Liver (tissue), 8 donors: ENCODE measurements at regions not wholly inside any gene's neighbourhood (a gene's known extent, or its start where the extent isn't known, plus 50 kb on each side); places are given as distances from the start of the nearest gene placed in this dataset.

ENCODE experiments used
- DNase-seq: peaks from one replicate; pipeline ENCODE4 v3.0.0-alpha.2; 2017; ENCODE audit warnings: low spot score
- H3K27ac ChIP-seq, 2 donors: one replicate each; pipeline ENCODE4 v1.7.0; 2013; ENCODE audit warnings: inconsistent platforms in 2 of 2, low read length in 2 of 2, control low read depth in 1 of 2, low read depth in 1 of 2, mild to moderate bottlenecking in 1 of 2
- H3K27me3 ChIP-seq, 4 donors: one replicate each; pipeline versions ENCODE4 v1.6.1 to v1.7.0; 2013; ENCODE audit warnings: low read length in 3 of 4, inconsistent platforms in 1 of 4, mild to moderate bottlenecking in 1 of 4, moderate library complexity in 1 of 4; ENCODE audit not compliant: control insufficient read depth in 4 of 4, insufficient read depth in 4 of 4
- H3K36me3 ChIP-seq, 4 donors: one replicate each; pipeline versions ENCODE4 v1.6.1 to v1.7.0; 2013; ENCODE audit warnings: low read length in 3 of 4, mild to moderate bottlenecking in 3 of 4, low read depth in 1 of 4, moderate library complexity in 1 of 4; ENCODE audit not compliant: control insufficient read depth in 4 of 4, insufficient read depth in 3 of 4
- H3K4me1 ChIP-seq, 4 donors: one replicate each; pipeline versions ENCODE4 v1.6.1 to v1.7.0; 2013; ENCODE audit warnings: low read length in 3 of 4, mild to moderate bottlenecking in 3 of 4, moderate library complexity in 1 of 4; ENCODE audit not compliant: control insufficient read depth in 4 of 4, insufficient read depth in 4 of 4
- H3K4me3 ChIP-seq, 3 donors: one replicate each; pipeline versions ENCODE4 v1.6.1 to v1.7.0; 2013; ENCODE audit warnings: low read length in 3 of 3, control low read depth in 1 of 3, low read depth in 1 of 3, mild to moderate bottlenecking in 1 of 3
- H3K9ac ChIP-seq, 2 donors: one replicate each; pipeline ENCODE4 v1.7.0; 2013; ENCODE audit warnings: low read length in 2 of 2, mild to moderate bottlenecking in 2 of 2, moderate library complexity in 2 of 2, control low read depth in 1 of 2, low read depth in 1 of 2
- H3K9me3 ChIP-seq, 4 donors: one replicate each; pipeline versions ENCODE4 v1.6.1 to v1.7.0; 2013; ENCODE audit warnings: low read length in 3 of 4; ENCODE audit not compliant: control insufficient read depth in 4 of 4
- ATF3 ChIP-seq: IDR thresholded peaks from 2 replicates; pipeline ENCODE4 v1.6.1; 2016; ENCODE audit warnings: antibody characterized with exemption
- CTCF ChIP-seq: fragments of 150-350 bp; IDR thresholded peaks from 2 replicates; pipeline ENCODE4 v1.5.1; 2017; ENCODE audit warnings: improper control_type of control experiment, low read depth, low read length; ENCODE audit not compliant: missing input control
- EGR1 ChIP-seq, 2 donors: IDR thresholded peaks; 2 replicates each; pipeline ENCODE4 v1.6.1; 2016 to 2018; ENCODE audit warnings: antibody characterized with exemption in 2 of 2, low read depth in 2 of 2
- FOXA1 ChIP-seq: IDR thresholded peaks from 2 replicates; pipeline ENCODE4 v1.6.1; 2016; ENCODE audit warnings: antibody characterized with exemption
- FOXA2 ChIP-seq: IDR thresholded peaks from 2 replicates; pipeline ENCODE4 v1.6.1; 2016; ENCODE audit warnings: antibody characterized with exemption
- HNF4G ChIP-seq: IDR thresholded peaks from 2 replicates; pipeline ENCODE4 v1.6.1; 2016; ENCODE audit warnings: antibody characterized with exemption
- JUND ChIP-seq, 2 donors: IDR thresholded peaks; 2 replicates each; pipeline ENCODE4 v1.6.1; 2016; ENCODE audit warnings: antibody characterized with exemption in 2 of 2
- MAX ChIP-seq: IDR thresholded peaks from 2 replicates; pipeline ENCODE4 v1.6.1; 2016; ENCODE audit warnings: antibody characterized with exemption
- NR2F2 ChIP-seq: IDR thresholded peaks from 2 replicates; pipeline ENCODE4 v1.6.1; 2016; ENCODE audit warnings: antibody characterized with exemption
- RAD21 ChIP-seq, 2 donors: IDR thresholded peaks; 2 replicates each; pipeline ENCODE4 v1.6.1; 2016; ENCODE audit warnings: antibody characterized with exemption in 2 of 2, mild to moderate bottlenecking in 2 of 2
- REST ChIP-seq: IDR thresholded peaks from 2 replicates; pipeline ENCODE4 v1.6.1; 2016; ENCODE audit warnings: antibody characterized with exemption, mild to moderate bottlenecking
- RXRA ChIP-seq, 2 donors: IDR thresholded peaks; 2 replicates each; pipeline ENCODE4 v1.6.1; 2017 to 2018; ENCODE audit warnings: antibody characterized with exemption in 2 of 2, mild to moderate bottlenecking in 1 of 2
- SP1 ChIP-seq: IDR thresholded peaks from 2 replicates; pipeline ENCODE4 v1.6.1; 2018; ENCODE audit warnings: antibody characterized with exemption, mild to moderate bottlenecking
- YY1 ChIP-seq: IDR thresholded peaks from 2 replicates; pipeline ENCODE4 v1.6.1; 2016; ENCODE audit warnings: antibody characterized with exemption, mild to moderate bottlenecking
- ZBTB33 ChIP-seq: IDR thresholded peaks from 2 replicates; pipeline ENCODE4 v1.6.1; 2016; ENCODE audit warnings: antibody characterized with exemption
- WGBS: extraction: QIAGEN DNeasy Blood & Tissue Kit; methylation state at CpG from one replicate; pipeline ENCODE4 v1.1.7; 2013; 5-methylcytosine and 5-hydroxymethylcytosine counted together
- donor health status: healthy.
- donor health status: healthy.
- donor health status: healthy.
- donor health status: healthy.
- donor health status: healthy.

GRCh38 chr7:91600112-91600511 lies 280.4 kb downstream of the MTERF1 start:
- Histone ChIP-seq H3K9me3 (no peaks in the 10 kb centered on the region), H3K36me3 (no peaks in the 10 kb centered on the region), H3K27me3 (no peaks in the 10 kb centered on the region), H3K4me1 (no peaks in the 10 kb centered on the region), H3K4me3 (no peak overlapping the region), H3K27ac (no peak overlapping the region), H3K9ac (no peak overlapping the region)
- no peak for DNase-seq
- no peak for TF ChIP-seq SP1
- TF ChIP-seq ZBTB33: no peak
- no peak for TF ChIP-seq RXRA (IDR thresholded peaks at IDR 0.05)
- TF ChIP-seq HNF4G: no peak
- no peak for TF ChIP-seq FOXA2

- H3K4me1 ChIP-seq: no peaks in the 10 kb centered on the region
- no peak overlapping the region for H3K9ac ChIP-seq
- no peaks in the 10 kb centered on the region for H3K36me3 ChIP-seq
- TF ChIP-seq HNF4G (no peak), REST (no peak), EGR1 (IDR thresholded peaks at IDR 0.05; ENCODE audit: low read depth in 2 of 2) (no peak), RAD21 (IDR thresholded peaks at IDR 0.05) (no peak), CTCF (no peak), YY1 (no peak), SP1 (no peak)
- H3K27ac ChIP-seq: no peak overlapping the region
- 88% methylated on average over 3 of the region's 3 CpGs for WGBS
- H3K27me3 ChIP-seq: no peaks in the 10 kb centered on the region
- no peaks in the 10 kb centered on the region for H3K9me3 ChIP-seq
- H3K4me3 ChIP-seq: no peak overlapping the region
- DNase-seq: no peak
Measured at GRCh38 chr7:91603707-91604106, 276.8 kb downstream of the MTERF1 start.

- H3K27me3 ChIP-seq: no peaks in the 10 kb centered on the region
- no peak overlapping the region for H3K4me3 ChIP-seq
- 86% methylated on average over 2 of the region's 2 CpGs for WGBS
- TF ChIP-seq SP1: no peak
- TF ChIP-seq REST: no peak
- TF ChIP-seq NR2F2: no peak
- no peak for TF ChIP-seq RXRA (IDR thresholded peaks at IDR 0.05)
- no peak for TF ChIP-seq ATF3
- TF ChIP-seq JUND (IDR thresholded peaks at IDR 0.05): no peak
- no peak for TF ChIP-seq FOXA1
- no peak for TF ChIP-seq YY1
- TF ChIP-seq ZBTB33: no peak
- TF ChIP-seq MAX: no peak
Measured at GRCh38 chr7:91608606-91609005, 271.9 kb downstream of the MTERF1 start.

More at GRCh38 chr7:91608606-91609005, 271.9 kb downstream of the MTERF1 start:
- Histone ChIP-seq H3K9me3 (no peaks in the 10 kb centered on the region), H3K4me1 (no peaks in the 10 kb centered on the region), H3K9ac (no peak overlapping the region), H3K36me3 (no peaks in the 10 kb centered on the region), H3K27ac (no peak overlapping the region)
- no peak for DNase-seq
